ENCODE measurements at regions not wholly inside any gene's neighbourhood (a gene's known extent, or its start where the extent isn't known, plus 50 kb on each side); places are given as distances from the start of the nearest gene placed in this dataset.

GRCh38 chr3:152554980-152555379, 280.0 kb upstream of the P2RY1 start:
- no peak for FAIRE-seq
- DNase-seq (ENCODE audit: insufficient read length, low spot score): no peak
- no peak for TF ChIP-seq CTCF (IDR thresholded peaks at IDR 0.05; ENCODE audit: insufficient read depth, missing control alignments)

- FAIRE-seq (no peak), DNase-seq (ENCODE audit: insufficient read length, low spot score) (no peak)
- TF ChIP-seq CTCF (IDR thresholded peaks at IDR 0.05; ENCODE audit: insufficient read depth, missing control alignments): no peak
Measured at GRCh38 chr3:152555666-152556291, 279.2 kb upstream of the P2RY1 start.

GRCh38 chr3:152556731-152557254, 278.1 kb upstream of the P2RY1 start:
- DNase-seq (ENCODE audit: insufficient read length, low spot score) (no peak), FAIRE-seq (no peak)
- no peak for TF ChIP-seq CTCF (IDR thresholded peaks at IDR 0.05; ENCODE audit: insufficient read depth, missing control alignments)

- no peak for TF ChIP-seq CTCF (IDR thresholded peaks at IDR 0.05; ENCODE audit: insufficient read depth, missing control alignments)
- no peak for FAIRE-seq
- DNase-seq (ENCODE audit: insufficient read length, low spot score): no peak
Measured at GRCh38 chr3:152557302-152557999, 277.5 kb upstream of the P2RY1 start.

- no peak for TF ChIP-seq CTCF (IDR thresholded peaks at IDR 0.05; ENCODE audit: insufficient read depth, missing control alignments)
- DNase-seq (ENCODE audit: insufficient read length, low spot score) (no peak), FAIRE-seq (no peak)
Measured at GRCh38 chr3:152558386-152558785, 276.5 kb upstream of the P2RY1 start.

- no peak for TF ChIP-seq CTCF (IDR thresholded peaks at IDR 0.05; ENCODE audit: insufficient read depth, missing control alignments)
- FAIRE-seq: no peak
- DNase-seq (ENCODE audit: insufficient read length, low spot score): no peak
Measured at GRCh38 chr3:152559246-152559645, 275.7 kb upstream of the P2RY1 start.

GRCh38 chr3:152564459-152564858, 270.5 kb upstream of the P2RY1 start:
- FAIRE-seq (no peak), DNase-seq (ENCODE audit: insufficient read length, low spot score) (no peak)
- TF ChIP-seq CTCF (IDR thresholded peaks at IDR 0.05; ENCODE audit: insufficient read depth, missing control alignments): no peak
